ENCODE measurements at regions not wholly inside any gene's neighbourhood (a gene's known extent, or its start where the extent isn't known, plus 50 kb on each side); places are given as distances from the start of the nearest gene placed in this dataset.

DNA sequence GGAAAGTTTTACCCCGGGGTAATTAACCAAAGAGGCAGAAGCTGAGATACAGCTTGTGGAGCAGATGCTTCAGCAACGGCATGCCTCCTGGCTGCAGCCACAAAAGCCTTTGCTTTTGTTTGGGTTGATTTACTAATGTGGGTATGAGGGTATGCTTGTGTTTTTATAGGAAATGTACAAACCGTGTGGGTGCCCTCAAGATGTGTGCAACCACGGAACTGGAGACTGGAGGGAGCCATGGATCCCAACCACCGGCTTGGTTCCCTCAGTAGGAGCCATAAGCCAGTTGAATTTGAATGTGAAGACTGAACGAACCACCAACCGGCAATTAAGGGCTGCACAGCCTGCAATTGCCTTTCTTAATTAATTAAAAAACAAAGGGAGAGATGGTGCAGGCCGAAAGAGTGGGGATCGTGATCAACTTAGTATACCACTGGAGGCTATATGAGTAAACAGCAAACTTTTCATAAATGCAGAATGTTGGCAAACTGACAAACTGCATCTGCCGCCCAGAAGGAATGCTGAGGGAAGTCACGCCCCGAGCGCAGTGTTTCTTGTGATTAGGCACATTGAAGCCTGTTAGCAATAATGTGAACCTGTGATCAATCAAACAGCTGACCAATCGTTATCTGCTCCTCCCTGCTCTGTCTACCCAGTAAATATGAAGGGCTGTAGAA is 104.1 kb downstream of the DISP1 start:
- no peak overlapping the region for H3K9ac ChIP-seq
- no peaks in the 10 kb centered on the region for H4K20me1 ChIP-seq (ENCODE audit: insufficient read depth)
- no peaks in the 10 kb centered on the region for H3K9me3 ChIP-seq
- no peaks in the 10 kb centered on the region for H3K9me2 ChIP-seq
- WGBS (ENCODE audit: low lambda C conversion rate): 82% methylated on average over 14 of the region's 14 CpGs
- peaks cover 8% of the 10 kb centered on the region for H3F3A ChIP-seq (replicated peaks; ENCODE audit: insufficient read depth)
- H3K4me1 ChIP-seq (ENCODE audit: control insufficient read depth in 1 of 2, insufficient read depth in 2 of 2, low read depth in 1 of 2, low read length in 1 of 2): peaks cover 5 to 6% of the 10 kb centered on the region in 2 experiments; a peak in 2 of 4 replicates
- H3K27me3 ChIP-seq (ENCODE audit: insufficient read depth): no peaks in the 10 kb centered on the region
- H3K4me2 ChIP-seq: no peak overlapping the region
- H3K27ac ChIP-seq (ENCODE audit: low read depth in 2 of 2, low read length in 1 of 2): no peak overlapping the region
- no peak overlapping the region for H2AFZ ChIP-seq (ENCODE audit: low read depth)
- no peak overlapping the region for H3K4me3 ChIP-seq (ENCODE audit: low read depth in 2 of 2, low read length in 1 of 2)
- TF ChIP-seq TCF12 (IDR thresholded peaks at IDR 0.05): no peak
- no peak for TF ChIP-seq GABPA (IDR thresholded peaks at IDR 0.05; ENCODE audit: low read depth)
- TF ChIP-seq FOXJ3 (CRISPR knock-in tag; IDR thresholded peaks at IDR 0.05): no peak
- TF ChIP-seq EZH2phosphoT487 (IDR thresholded peaks at IDR 0.05; ENCODE audit: borderline replicate concordance, low read depth): no peak
- TF ChIP-seq, protein P1, sequence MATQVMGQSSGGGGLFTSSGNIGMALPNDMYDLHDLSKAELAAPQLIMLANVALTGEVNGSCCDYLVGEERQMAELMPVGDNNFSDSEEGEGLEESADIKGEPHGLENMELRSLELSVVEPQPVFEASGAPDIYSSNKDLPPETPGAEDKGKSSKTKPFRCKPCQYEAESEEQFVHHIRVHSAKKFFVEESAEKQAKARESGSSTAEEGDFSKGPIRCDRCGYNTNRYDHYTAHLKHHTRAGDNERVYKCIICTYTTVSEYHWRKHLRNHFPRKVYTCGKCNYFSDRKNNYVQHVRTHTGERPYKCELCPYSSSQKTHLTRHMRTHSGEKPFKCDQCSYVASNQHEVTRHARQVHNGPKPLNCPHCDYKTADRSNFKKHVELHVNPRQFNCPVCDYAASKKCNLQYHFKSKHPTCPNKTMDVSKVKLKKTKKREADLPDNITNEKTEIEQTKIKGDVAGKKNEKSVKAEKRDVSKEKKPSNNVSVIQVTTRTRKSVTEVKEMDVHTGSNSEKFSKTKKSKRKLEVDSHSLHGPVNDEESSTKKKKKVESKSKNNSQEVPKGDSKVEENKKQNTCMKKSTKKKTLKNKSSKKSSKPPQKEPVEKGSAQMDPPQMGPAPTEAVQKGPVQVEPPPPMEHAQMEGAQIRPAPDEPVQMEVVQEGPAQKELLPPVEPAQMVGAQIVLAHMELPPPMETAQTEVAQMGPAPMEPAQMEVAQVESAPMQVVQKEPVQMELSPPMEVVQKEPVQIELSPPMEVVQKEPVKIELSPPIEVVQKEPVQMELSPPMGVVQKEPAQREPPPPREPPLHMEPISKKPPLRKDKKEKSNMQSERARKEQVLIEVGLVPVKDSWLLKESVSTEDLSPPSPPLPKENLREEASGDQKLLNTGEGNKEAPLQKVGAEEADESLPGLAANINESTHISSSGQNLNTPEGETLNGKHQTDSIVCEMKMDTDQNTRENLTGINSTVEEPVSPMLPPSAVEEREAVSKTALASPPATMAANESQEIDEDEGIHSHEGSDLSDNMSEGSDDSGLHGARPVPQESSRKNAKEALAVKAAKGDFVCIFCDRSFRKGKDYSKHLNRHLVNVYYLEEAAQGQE (IDR thresholded peaks at IDR 0.05; ENCODE audit: low read depth, low read length): no peak
- TF ChIP-seq TAF1 (IDR thresholded peaks at IDR 0.05; ENCODE audit: borderline replicate concordance, low read depth, low read length): no peak
- TF ChIP-seq TEAD4 (IDR thresholded peaks at IDR 0.05; ENCODE audit: borderline replicate concordance, insufficient read depth): no peak
- TF ChIP-seq, protein P2, sequence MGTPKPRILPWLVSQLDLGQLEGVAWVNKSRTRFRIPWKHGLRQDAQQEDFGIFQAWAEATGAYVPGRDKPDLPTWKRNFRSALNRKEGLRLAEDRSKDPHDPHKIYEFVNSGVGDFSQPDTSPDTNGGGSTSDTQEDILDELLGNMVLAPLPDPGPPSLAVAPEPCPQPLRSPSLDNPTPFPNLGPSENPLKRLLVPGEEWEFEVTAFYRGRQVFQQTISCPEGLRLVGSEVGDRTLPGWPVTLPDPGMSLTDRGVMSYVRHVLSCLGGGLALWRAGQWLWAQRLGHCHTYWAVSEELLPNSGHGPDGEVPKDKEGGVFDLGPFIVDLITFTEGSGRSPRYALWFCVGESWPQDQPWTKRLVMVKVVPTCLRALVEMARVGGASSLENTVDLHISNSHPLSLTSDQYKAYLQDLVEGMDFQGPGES (IDR thresholded peaks at IDR 0.05; ENCODE audit: low read depth, low read length): no peak
- TF ChIP-seq ELF1 (IDR thresholded peaks at IDR 0.05): no peak
- no peak for DNase-seq
- POLR2A ChIA-PET: no interaction called here
- no peaks in the 10 kb centered on the region for H3K36me3 ChIP-seq (replicated peaks in 1 of 2; ENCODE audit: control insufficient read depth in 1 of 2, insufficient read depth in 2 of 2, low read length in 1 of 2)
- CTCF ChIA-PET: no interaction called here
- H3K79me2 ChIP-seq (ENCODE audit: insufficient read depth): no peaks in the 10 kb centered on the region

GRCh38 chr1:222919478-222919865 is 104.6 kb downstream of the DISP1 start:
- CTCF ChIA-PET: no interaction called here
- Histone ChIP-seq H3K4me1 (ENCODE audit: control insufficient read depth in 1 of 2, insufficient read depth in 2 of 2, low read depth in 1 of 2, low read length in 1 of 2) (peaks cover 5 to 6% of the 10 kb centered on the region in 2 experiments; a peak in 2 of 4 replicates), H3F3A (replicated peaks; ENCODE audit: insufficient read depth) (peaks cover 8% of the 10 kb centered on the region), H3K79me2 (ENCODE audit: insufficient read depth) (no peaks in the 10 kb centered on the region), H3K9me3 (no peaks in the 10 kb centered on the region), H4K20me1 (ENCODE audit: insufficient read depth) (no peaks in the 10 kb centered on the region), H3K9me2 (no peaks in the 10 kb centered on the region), H2AFZ (ENCODE audit: low read depth) (no peak overlapping the region), H3K27ac (ENCODE audit: low read depth in 2 of 2, low read length in 1 of 2) (peak overlapping the region in 1 of 2 experiments; percentile 34; a peak in 1 of 4 replicates), H3K9ac (no peak overlapping the region), H3K27me3 (ENCODE audit: insufficient read depth) (no peaks in the 10 kb centered on the region), H3K4me3 (ENCODE audit: low read depth in 2 of 2, low read length in 1 of 2) (no peak overlapping the region), H3K4me2 (no peak overlapping the region), H3K36me3 (replicated peaks in 1 of 2; ENCODE audit: control insufficient read depth in 1 of 2, insufficient read depth in 2 of 2, low read length in 1 of 2) (no peaks in the 10 kb centered on the region)
- WGBS (ENCODE audit: low lambda C conversion rate): 92% methylated on average over 5 of the region's 5 CpGs
- no peak for TF ChIP-seq EP300 (IDR thresholded peaks at IDR 0.05; ENCODE audit: borderline replicate concordance in 1 of 2, low read depth in 1 of 2, low read length in 1 of 2)
- no peak for DNase-seq
- POLR2A ChIA-PET: no interaction called here
